M059J (cell line): ENCODE measurements at regions not wholly inside any gene's neighbourhood (a gene's known extent, or its start where the extent isn't known, plus 50 kb on each side); places are given as distances from the start of the nearest gene placed in this dataset.
A peak's percentile ranks its signal among the peaks of the same experiment; 100 is the strongest.
"Not testable (repeated sequence)": the region's sequence is repeated elsewhere in the genome, so short reads cannot be mapped to it uniquely, and the experiment has no call there.

Experiments used
- DNase-seq: peaks from one replicate; pipeline ENCODE4 v3.0.0-alpha.2; 2012; ENCODE audit warnings: low read depth

GRCh38 chr6:80930376-80930775, 822.1 kb downstream of the TENT5A start:
- DNase-seq, result no peak

- no peak for DNase-seq
Observed at GRCh38 chr6:80923816-80924215, 817.3 kb downstream of the BCKDHB start.

GRCh38 chr6:80922916-80923455, 816.5 kb downstream of the BCKDHB start:
- no peak for DNase-seq

- no peak for DNase-seq
Observed at GRCh38 chr6:80921861-80922460, 815.5 kb downstream of the BCKDHB start.

- no peak for DNase-seq
Observed at GRCh38 chr6:80907831-80908230, 801.4 kb downstream of the BCKDHB start.

- no peak for DNase-seq
Observed at GRCh38 chr6:80903711-80904110, 797.2 kb downstream of the BCKDHB start.

GRCh38 chr6:80886475-80886874, 780.0 kb downstream of the BCKDHB start:
- no peak for DNase-seq

GRCh38 chr6:80872951-80873308, 766.5 kb downstream of the BCKDHB start:
- no peak for DNase-seq

GRCh38 chr6:80872199-80872950, 765.9 kb downstream of the BCKDHB start:
- DNase-seq, result no peak

GRCh38 chr6:80862756-80863155, 756.3 kb downstream of the BCKDHB start:
- no peak for DNase-seq

GRCh38 chr6:80860107-80860506, 753.6 kb downstream of the BCKDHB start:
- DNase-seq, result no peak

GRCh38 chr6:80847973-80848372, 741.5 kb downstream of the BCKDHB start:
- DNase-seq, result not testable (repeated sequence)

- DNase-seq, result no peak
Observed at GRCh38 chr6:80832337-80832736, 725.9 kb downstream of the BCKDHB start.

GRCh38 chr6:80793411-80793810, 686.9 kb downstream of the BCKDHB start:
- peak; percentile 26 for DNase-seq

- no peak for DNase-seq
Observed at GRCh38 chr6:80792151-80792550, 685.7 kb downstream of the BCKDHB start.

- DNase-seq, result peak; percentile 29
Observed at GRCh38 chr6:80789912-80790570, 683.6 kb downstream of the BCKDHB start.

GRCh38 chr6:80783271-80783670, 676.8 kb downstream of the BCKDHB start:
- DNase-seq, result not testable (repeated sequence)

GRCh38 chr6:80771941-80772340, 665.5 kb downstream of the BCKDHB start:
- peak; percentile 46 for DNase-seq

- peak; percentile 73 for DNase-seq
Observed at GRCh38 chr6:80769106-80769505, 662.6 kb downstream of the BCKDHB start.

GRCh38 chr6:80767808-80768207, 661.3 kb downstream of the BCKDHB start:
- peak; percentile 96 for DNase-seq

- no peak for DNase-seq
Observed at GRCh38 chr6:80744213-80744612, 637.7 kb downstream of the BCKDHB start.

- peak; percentile 64 for DNase-seq
Observed at GRCh38 chr6:80742481-80742880, 636.0 kb downstream of the BCKDHB start.

GRCh38 chr6:80733641-80734040, 627.2 kb downstream of the BCKDHB start:
- DNase-seq, result no peak
